Uterus (tissue), 2 donors: ENCODE measurements at regions not wholly inside any gene's neighbourhood (a gene's known extent, or its start where the extent isn't known, plus 50 kb on each side); places are given as distances from the start of the nearest gene placed in this dataset.

ENCODE experiments used
- POLR2A ChIP-seq, 2 donors: fragments of 450-650 bp; IDR thresholded peaks; one replicate each; pipeline ENCODE4 v1.6.1; 2016; ENCODE audit warnings: antibody characterized with exemption in 2 of 2, mild to moderate bottlenecking in 1 of 2, moderate library complexity in 1 of 2
- TF ChIP-seq, protein P1 (sequence below), 4 experiments: fragments of 200-600 bp in 2 of 4; fragments of 450-650 bp in 2 of 4; sonication (generic) in 2 of 4; IDR thresholded peaks; one replicate each; pipeline ENCODE4 v1.5.1; 2016 to 2019; ENCODE audit warnings: antibody characterized with exemption in 4 of 4, mild to moderate bottlenecking in 2 of 4, moderate library complexity in 1 of 4

DNA sequence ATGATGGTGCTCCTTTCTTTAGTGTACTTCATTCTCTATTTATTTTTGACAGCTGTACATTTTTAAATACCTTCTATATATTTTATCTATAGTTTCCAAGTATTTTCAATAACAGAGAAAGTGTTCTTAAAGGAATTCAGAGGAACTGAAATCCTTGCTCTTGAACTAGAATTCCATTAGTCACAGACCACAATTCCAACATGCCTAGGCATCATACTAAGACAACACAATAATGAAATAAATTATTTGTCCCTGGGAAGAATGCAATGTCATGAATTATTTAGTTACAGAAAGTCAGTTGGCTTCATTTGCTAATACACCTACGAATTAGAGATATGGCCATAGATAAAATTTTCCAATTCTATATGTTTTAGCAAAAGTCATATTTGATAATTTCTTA, 671.2 kb downstream of the EPHA7 start:
- no peak for TF ChIP-seq POLR2A (IDR thresholded peaks at IDR 0.05)
- TF ChIP-seq, protein P1, sequence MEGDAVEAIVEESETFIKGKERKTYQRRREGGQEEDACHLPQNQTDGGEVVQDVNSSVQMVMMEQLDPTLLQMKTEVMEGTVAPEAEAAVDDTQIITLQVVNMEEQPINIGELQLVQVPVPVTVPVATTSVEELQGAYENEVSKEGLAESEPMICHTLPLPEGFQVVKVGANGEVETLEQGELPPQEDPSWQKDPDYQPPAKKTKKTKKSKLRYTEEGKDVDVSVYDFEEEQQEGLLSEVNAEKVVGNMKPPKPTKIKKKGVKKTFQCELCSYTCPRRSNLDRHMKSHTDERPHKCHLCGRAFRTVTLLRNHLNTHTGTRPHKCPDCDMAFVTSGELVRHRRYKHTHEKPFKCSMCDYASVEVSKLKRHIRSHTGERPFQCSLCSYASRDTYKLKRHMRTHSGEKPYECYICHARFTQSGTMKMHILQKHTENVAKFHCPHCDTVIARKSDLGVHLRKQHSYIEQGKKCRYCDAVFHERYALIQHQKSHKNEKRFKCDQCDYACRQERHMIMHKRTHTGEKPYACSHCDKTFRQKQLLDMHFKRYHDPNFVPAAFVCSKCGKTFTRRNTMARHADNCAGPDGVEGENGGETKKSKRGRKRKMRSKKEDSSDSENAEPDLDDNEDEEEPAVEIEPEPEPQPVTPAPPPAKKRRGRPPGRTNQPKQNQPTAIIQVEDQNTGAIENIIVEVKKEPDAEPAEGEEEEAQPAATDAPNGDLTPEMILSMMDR (IDR thresholded peaks at IDR 0.05): no peak
